ENCODE measurements at regions not wholly inside any gene's neighbourhood (a gene's known extent, or its start where the extent isn't known, plus 50 kb on each side); places are given as distances from the start of the nearest gene placed in this dataset.
A peak's percentile ranks its signal among the peaks of the same experiment; 100 is the strongest.

DNA sequence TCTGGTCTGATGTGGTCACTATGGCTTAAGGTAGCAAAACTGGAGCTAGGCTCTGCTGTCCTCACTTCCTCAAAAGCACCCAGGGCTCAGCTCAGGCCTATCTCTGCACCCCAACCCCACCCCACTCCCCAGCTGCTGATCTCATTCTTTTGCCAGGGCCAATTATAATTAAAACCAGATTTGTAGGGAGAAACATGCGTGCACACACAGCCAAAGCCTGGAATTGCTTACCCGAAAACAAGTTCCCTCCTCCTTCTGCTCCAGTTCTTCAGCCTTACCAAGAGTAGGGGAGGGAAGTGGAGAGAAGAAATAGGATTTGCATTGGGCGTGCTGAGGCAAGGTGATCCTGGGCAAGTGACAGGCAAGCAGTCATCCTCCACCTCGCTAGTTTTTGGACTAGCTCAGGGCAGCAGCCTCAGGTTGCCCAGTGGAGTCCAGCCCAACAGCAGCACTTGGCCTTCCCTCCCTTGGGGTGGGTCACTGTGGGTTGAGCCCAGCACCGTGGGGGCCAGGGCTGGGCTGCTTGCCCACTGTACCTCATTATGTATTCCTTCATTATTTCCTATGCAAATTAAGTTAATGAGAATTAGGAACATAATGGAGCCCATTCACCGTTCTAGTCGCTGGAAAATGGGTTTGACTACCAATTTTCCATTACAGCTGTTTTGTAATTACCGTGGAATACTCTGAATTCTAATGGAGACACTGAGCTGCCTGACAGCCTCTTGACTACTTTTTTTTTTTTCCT is 199.1 kb upstream of the CELF4 start:
- DNase-seq = no peak
- H3K36me3 ChIP-seq = no peaks in the 10 kb centered on the region
- intact Hi-C loops (cut with DNase I; ENCODE audit: low total_unique reads) = no loop called here
- H3K27me3 ChIP-seq (replicated peaks in 1 of 7) = no peaks in the 10 kb centered on the region
- H3K4me1 ChIP-seq = no peaks in the 10 kb centered on the region
- WGBS, 5 donors = 81 to 90% (median 87%) methylated on average over 8 of the region's 8 CpGs
- no peak overlapping the region for H3K4me3 ChIP-seq
- no peak overlapping the region for H3K27ac ChIP-seq
- TF ChIP-seq, protein P1, sequence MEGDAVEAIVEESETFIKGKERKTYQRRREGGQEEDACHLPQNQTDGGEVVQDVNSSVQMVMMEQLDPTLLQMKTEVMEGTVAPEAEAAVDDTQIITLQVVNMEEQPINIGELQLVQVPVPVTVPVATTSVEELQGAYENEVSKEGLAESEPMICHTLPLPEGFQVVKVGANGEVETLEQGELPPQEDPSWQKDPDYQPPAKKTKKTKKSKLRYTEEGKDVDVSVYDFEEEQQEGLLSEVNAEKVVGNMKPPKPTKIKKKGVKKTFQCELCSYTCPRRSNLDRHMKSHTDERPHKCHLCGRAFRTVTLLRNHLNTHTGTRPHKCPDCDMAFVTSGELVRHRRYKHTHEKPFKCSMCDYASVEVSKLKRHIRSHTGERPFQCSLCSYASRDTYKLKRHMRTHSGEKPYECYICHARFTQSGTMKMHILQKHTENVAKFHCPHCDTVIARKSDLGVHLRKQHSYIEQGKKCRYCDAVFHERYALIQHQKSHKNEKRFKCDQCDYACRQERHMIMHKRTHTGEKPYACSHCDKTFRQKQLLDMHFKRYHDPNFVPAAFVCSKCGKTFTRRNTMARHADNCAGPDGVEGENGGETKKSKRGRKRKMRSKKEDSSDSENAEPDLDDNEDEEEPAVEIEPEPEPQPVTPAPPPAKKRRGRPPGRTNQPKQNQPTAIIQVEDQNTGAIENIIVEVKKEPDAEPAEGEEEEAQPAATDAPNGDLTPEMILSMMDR (IDR thresholded peaks at IDR 0.05 in 8 of 11, conservative IDR thresholded peaks at IDR 0.05 in 3 of 11) = no peak
- H3K9me3 ChIP-seq = no peaks in the 10 kb centered on the region

DNA sequence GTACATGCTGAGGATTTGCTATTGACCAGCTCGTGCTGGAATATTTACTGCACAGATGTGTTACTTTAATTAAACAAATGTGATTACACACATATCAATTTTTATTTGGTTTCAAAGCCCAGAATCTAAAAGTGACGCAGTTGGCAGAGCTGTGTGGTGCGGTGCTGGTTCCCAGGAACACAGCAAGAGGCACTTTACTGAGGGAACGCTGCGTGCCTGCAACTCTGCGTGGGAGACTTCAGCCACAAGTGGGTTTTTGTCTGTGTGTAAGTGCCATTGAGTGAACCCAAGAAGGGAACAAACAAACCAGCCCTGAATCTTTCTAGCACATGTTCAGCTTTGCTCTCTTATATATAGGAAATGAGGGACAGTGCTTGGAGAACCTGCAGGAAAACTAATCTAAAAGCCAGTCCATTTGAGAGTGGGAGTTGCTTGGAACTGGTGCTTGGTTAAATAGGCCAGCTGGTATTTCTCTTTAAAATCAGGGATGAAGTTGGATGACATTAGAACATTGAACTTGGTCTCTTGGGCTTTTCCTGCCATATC is 196.6 kb upstream of the CELF4 start:
- WGBS, 5 donors = 76 to 87% (median 78%) methylated on average over 6 of the region's 6 CpGs
- no peak for DNase-seq
- intact Hi-C loops (cut with DNase I; ENCODE audit: low total_unique reads) = no loop called here
- Histone ChIP-seq H3K4me3 (no peak overlapping the region), H3K36me3 (no peaks in the 10 kb centered on the region), H3K27me3 (replicated peaks in 1 of 7) (no peaks in the 10 kb centered on the region), H3K9me3 (no peaks in the 10 kb centered on the region), H3K27ac (peak overlapping the region in 2 of 8 donors; percentile 35 to 38), H3K4me1 (no peaks in the 10 kb centered on the region)
- TF ChIP-seq POLR2AphosphoS5 (IDR thresholded peaks at IDR 0.05) (peak in 2 of 3 donors; percentile 36 to 63), POLR2A (IDR thresholded peaks at IDR 0.05) (no peak)
- TF ChIP-seq, protein P1 (IDR thresholded peaks at IDR 0.05 in 8 of 11, conservative IDR thresholded peaks at IDR 0.05 in 3 of 11) = no peak

DNA sequence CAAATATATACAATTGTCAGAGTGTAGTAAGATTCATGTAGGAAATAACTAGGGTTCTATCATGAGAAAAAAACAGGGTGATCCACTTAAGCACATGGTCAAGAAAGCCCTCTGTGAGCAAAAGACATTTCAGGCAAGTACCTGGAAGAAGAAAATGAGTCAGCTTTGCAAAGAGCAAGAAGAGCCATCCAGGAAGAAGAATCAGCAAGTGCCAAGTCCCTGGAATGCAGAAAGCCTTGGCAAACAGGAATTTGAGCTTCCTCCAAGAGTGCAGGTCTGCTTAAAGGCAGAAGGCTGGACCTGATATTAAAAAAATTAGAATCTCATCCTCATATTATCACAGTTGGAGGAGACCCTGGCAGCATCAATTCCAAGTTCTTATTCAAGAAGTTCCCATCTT is 188.5 kb upstream of the CELF4 start:
- no peak overlapping the region for H3K4me3 ChIP-seq
- H3K27me3 ChIP-seq (replicated peaks in 1 of 7) = no peaks in the 10 kb centered on the region
- no peaks in the 10 kb centered on the region for H3K4me1 ChIP-seq
- intact Hi-C loops (cut with DNase I; ENCODE audit: low total_unique reads) = no loop called here
- no peaks in the 10 kb centered on the region for H3K9me3 ChIP-seq
- no peak overlapping the region for H3K27ac ChIP-seq
- TF ChIP-seq POLR2AphosphoS5 (IDR thresholded peaks at IDR 0.05) = no peak
- TF ChIP-seq, protein P1 (IDR thresholded peaks at IDR 0.05 in 8 of 11, conservative IDR thresholded peaks at IDR 0.05 in 3 of 11) = no peak
- TF ChIP-seq POLR2A (IDR thresholded peaks at IDR 0.05) = no peak
- DNase-seq = no peak
- no peaks in the 10 kb centered on the region for H3K36me3 ChIP-seq

DNA sequence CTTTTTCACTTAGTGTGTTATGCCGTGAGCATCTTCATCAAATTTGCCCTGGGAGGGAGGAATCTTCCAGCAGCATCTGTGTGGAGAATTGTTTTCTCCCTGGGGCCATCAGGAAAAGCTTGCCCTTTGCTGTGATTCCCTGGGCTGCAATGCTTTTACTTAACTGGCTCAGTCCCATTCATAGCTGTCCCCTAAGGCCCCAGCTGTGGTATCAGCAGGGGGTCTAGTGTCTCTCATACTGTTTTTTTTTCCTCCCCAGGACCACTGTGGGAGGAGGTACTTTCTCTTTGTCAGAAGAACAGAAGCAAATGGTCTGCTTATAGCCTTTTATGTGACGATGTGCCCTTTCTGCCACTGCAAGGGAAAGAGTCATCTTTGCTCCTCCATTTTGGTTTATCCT is 176.8 kb upstream of the CELF4 start:
- H3K4me3 ChIP-seq = no peak overlapping the region
- intact Hi-C loops (cut with DNase I; ENCODE audit: low total_unique reads) = no loop called here
- TF ChIP-seq POLR2AphosphoS5 (IDR thresholded peaks at IDR 0.05) = no peak
- TF ChIP-seq, protein P1 (IDR thresholded peaks at IDR 0.05 in 8 of 11, conservative IDR thresholded peaks at IDR 0.05 in 3 of 11) = no peak
- no peak for TF ChIP-seq POLR2A (IDR thresholded peaks at IDR 0.05)
- H3K4me1 ChIP-seq = no peaks in the 10 kb centered on the region
- H3K27me3 ChIP-seq (replicated peaks in 1 of 7) = no peaks in the 10 kb centered on the region
- 81 to 92% (median 89%) methylated on average over 2 of the region's 2 CpGs for whole genome bisulfite sequencing, 5 donors
- no peak for DNase-seq
- no peaks in the 10 kb centered on the region for H3K36me3 ChIP-seq
- H3K27ac ChIP-seq = no peak overlapping the region
- H3K9me3 ChIP-seq = no peaks in the 10 kb centered on the region
